WTC11 (cell line): ENCODE measurements at regions not wholly inside any gene's neighbourhood (a gene's known extent, or its start where the extent isn't known, plus 50 kb on each side); places are given as distances from the start of the nearest gene placed in this dataset.

ENCODE experiments used
- ATAC-seq: fragments of 200-7000 bp; cut with Tn5 transposase; 2 replicates; pipeline ENCODE4 v1.10.0; 2021; ENCODE audit warnings: mild to moderate bottlenecking, moderate library complexity
- CTCF ChIA-PET: fragments of 300-600 bp; sonication (Branson Sonifier 250); formaldehyde crosslinking; loops from one replicate; lab custom pipeline; 2021; ENCODE audit warnings: antibody characterized with exemption; lab: Charles Lee
- POLR2A ChIA-PET: fragments of 350-600 bp; sonication (Branson Sonifier 250); formaldehyde crosslinking; loops from one replicate; lab custom pipeline; 2021; ENCODE audit warnings: antibody characterized with exemption; lab: Charles Lee
- DNase-seq: peaks from one replicate; pipeline ENCODE4 v3.0.0; 2021; ENCODE audit warnings: low spot score
- H3K27ac Mint-ChIP-seq: 2 replicates; pipeline ENCODE4 v1.8.0; 2021; ENCODE audit warnings: mixed read lengths
- H3K27me3 Mint-ChIP-seq: 2 replicates; pipeline ENCODE4 v1.8.0; 2021; ENCODE audit warnings: low read depth, mild to moderate bottlenecking, moderate library complexity, mixed read lengths
- H3K36me3 Mint-ChIP-seq: 2 replicates; pipeline ENCODE4 v1.8.0; 2021; ENCODE audit warnings: mixed read lengths
- H3K4me1 Mint-ChIP-seq: 2 replicates; pipeline ENCODE4 v1.8.0; 2022; ENCODE audit warnings: mixed read lengths
- H3K4me3 Mint-ChIP-seq: 2 replicates; pipeline ENCODE4 v1.8.0; 2021; ENCODE audit warnings: mild to moderate bottlenecking, moderate library complexity, mixed read lengths
- H3K9me3 Mint-ChIP-seq: 2 replicates; pipeline ENCODE4 v1.8.0; 2021; ENCODE audit warnings: mixed read lengths
- AR ChIP-seq: fragments of 250-450 bp; sonication (Bioruptor Pico); IDR thresholded peaks from 2 replicates; pipeline ENCODE4 v1.9.0; 2021; ENCODE audit warnings: mild to moderate bottlenecking
- ATF3 ChIP-seq: sonication (generic); formaldehyde crosslinking; conservative IDR thresholded peaks from 2 replicates; pipeline ENCODE4 v1.8.1; 2022; ENCODE audit warnings: mild to moderate bottlenecking, missing genetic modification reagents
- FOXP4 ChIP-seq: sonication (generic); formaldehyde crosslinking; IDR thresholded peaks from 2 replicates; pipeline ENCODE4 v1.8.0; 2022; ENCODE audit warnings: mild to moderate bottlenecking, missing genetic modification reagents
- GRHL2 ChIP-seq: fragments of 250-450 bp; sonication (Bioruptor Pico); IDR thresholded peaks from 2 replicates; pipeline ENCODE4 v1.8.0; 2022; ENCODE audit warnings: mild to moderate bottlenecking, moderate library complexity; ENCODE audit not compliant: insufficient replicate concordance, severe bottlenecking
- JAZF1 ChIP-seq: fragments of 250-450 bp; sonication (Bioruptor Pico); IDR thresholded peaks from 2 replicates; pipeline ENCODE4 v1.9.0; 2021; ENCODE audit warnings: moderate library complexity, mild to moderate bottlenecking, inconsistent platforms
- NR2C2 ChIP-seq: sonication (generic); formaldehyde crosslinking; IDR thresholded peaks from 2 replicates; pipeline ENCODE4 v1.8.0; 2022; ENCODE audit warnings: mild to moderate bottlenecking, missing genetic modification reagents
- OVOL2 ChIP-seq: fragments of 250-450 bp; sonication (Bioruptor Pico); IDR thresholded peaks from 2 replicates; pipeline ENCODE4 v1.9.0; 2021; ENCODE audit warnings: mild to moderate bottlenecking, borderline replicate concordance
- PRDM15 ChIP-seq: sonication (generic); formaldehyde crosslinking; IDR thresholded peaks from 2 replicates; pipeline ENCODE4 v1.8.0; 2022; ENCODE audit warnings: missing genetic modification reagents
- RELA ChIP-seq: sonication (generic); formaldehyde crosslinking; IDR thresholded peaks from 2 replicates; pipeline ENCODE4 v1.8.1; 2022; ENCODE audit warnings: missing genetic modification reagents, mild to moderate bottlenecking, borderline replicate concordance
- TEAD4 ChIP-seq: sonication (generic); formaldehyde crosslinking; IDR thresholded peaks from 2 replicates; pipeline ENCODE4 v1.8.0; 2022; ENCODE audit warnings: mild to moderate bottlenecking, missing genetic modification reagents
- TP53 ChIP-seq: sonication (generic); formaldehyde crosslinking; IDR thresholded peaks from 2 replicates; pipeline ENCODE4 v1.8.1; 2023; ENCODE audit warnings: mild to moderate bottlenecking, missing genetic modification reagents
- USF1 ChIP-seq: sonication (generic); formaldehyde crosslinking; IDR thresholded peaks from 2 replicates; pipeline ENCODE4 v1.8.0; 2022; ENCODE audit warnings: mild to moderate bottlenecking, missing genetic modification reagents
- USF2 ChIP-seq: sonication (generic); formaldehyde crosslinking; IDR thresholded peaks from 2 replicates; pipeline ENCODE4 v1.8.1; 2023; ENCODE audit warnings: mild to moderate bottlenecking, missing genetic modification reagents, moderate library complexity
- ZBTB43 ChIP-seq: sonication (generic); formaldehyde crosslinking; IDR thresholded peaks from 2 replicates; pipeline ENCODE4 v1.8.1; 2023; ENCODE audit warnings: mild to moderate bottlenecking, missing genetic modification reagents
- ZNF121 ChIP-seq: sonication (generic); formaldehyde crosslinking; IDR thresholded peaks from 2 replicates; pipeline ENCODE4 v1.8.0; 2023; ENCODE audit warnings: missing genetic modification reagents
- ZNF263 ChIP-seq: sonication (generic); formaldehyde crosslinking; IDR thresholded peaks from 2 replicates; pipeline ENCODE4 v1.8.1; 2022; ENCODE audit warnings: low read depth, mild to moderate bottlenecking, moderate library complexity, missing genetic modification reagents
- ZNF532 ChIP-seq: fragments of 250-450 bp; sonication (Bioruptor Pico); IDR thresholded peaks from 2 replicates; pipeline ENCODE4 v1.9.0; 2021; ENCODE audit warnings: mild to moderate bottlenecking, borderline replicate concordance

GRCh38 chr3:104526901-104527401 is 839.8 kb upstream of the ALCAM start (continued):
- TF ChIP-seq ZNF532 (no peak), RELA (no peak), ZNF121 (CRISPR knock-in tag) (no peak), ATF3 (CRISPR knock-in tag) (no peak)

- Mint-ChIP-seq H3K9me3 (peaks cover 33% of the 10 kb centered on the region), H3K4me3 (no peak overlapping the region), H3K36me3 (peaks cover 15% of the 10 kb centered on the region), H3K27me3 (peaks cover 4% of the 10 kb centered on the region; the same call in 1 of the 2 replicates), H3K27ac (no peak overlapping the region), H3K4me1 (peaks cover 10% of the 10 kb centered on the region)
- no peak for DNase-seq
- TF ChIP-seq ZBTB43 (CRISPR knock-in tag) (no peak), USF2 (no peak), GRHL2 (no peak), TEAD4 (CRISPR knock-in tag) (no peak), FOXP4 (0 out of 2 replicates have a peak, but pooled peaks have one; percentile 27), NR2C2 (CRISPR knock-in tag) (no peak)
- ATAC-seq = no peak
- CTCF ChIA-PET = no interaction called here
- POLR2A ChIA-PET = no interaction called here
These were observed 835.8 kb upstream of the ALCAM start for GRCh38 chr3:104530934-104531333.

- no peak overlapping the region for H3K4me3 Mint-ChIP-seq
- ChIA-PET CTCF (no interaction called here), POLR2A (no interaction called here)
- H3K27me3 Mint-ChIP-seq = no peaks in the 10 kb centered on the region
- DNase-seq (no peak), ATAC-seq (no peak)
- H3K27ac Mint-ChIP-seq = no peak overlapping the region
- peaks cover 33% of the 10 kb centered on the region for H3K9me3 Mint-ChIP-seq
- peaks cover 4% of the 10 kb centered on the region for H3K36me3 Mint-ChIP-seq
- H3K4me1 Mint-ChIP-seq = no peaks in the 10 kb centered on the region
- TF ChIP-seq ZNF263 (no peak), TP53 (CRISPR knock-in tag) (no peak), USF1 (CRISPR knock-in tag) (no peak), AR (CRISPR knock-in tag) (no peak), JAZF1 (no peak), OVOL2 (CRISPR knock-in tag) (no peak), PRDM15 (no peak)
These were observed 830.0 kb upstream of the ALCAM start for GRCh38 chr3:104536715-104537114.
